ENCODE measurements at regions not wholly inside any gene's neighbourhood (a gene's known extent, or its start where the extent isn't known, plus 50 kb on each side); places are given as distances from the start of the nearest gene placed in this dataset.

DNA sequence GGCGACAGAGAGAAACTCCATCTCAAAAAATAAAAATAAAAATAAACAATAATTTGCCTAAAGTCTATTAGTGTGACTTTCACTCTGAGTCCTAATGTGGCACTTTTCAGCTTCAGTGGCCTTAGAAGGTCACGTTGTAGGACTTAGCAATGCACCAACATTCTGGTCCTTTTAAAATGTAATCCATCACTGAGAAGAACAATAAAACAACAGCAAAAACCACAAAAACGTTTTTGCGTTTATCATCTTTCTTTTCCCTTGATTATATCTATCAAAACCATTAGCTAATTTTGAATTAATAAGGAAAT lies 190.1 kb upstream of the ZNF608 start (continued):
- TF ChIP-seq NRF1 (conservative IDR thresholded peaks at IDR 0.05; ENCODE audit: low read depth, low read length), result no peak
- peak; percentile 99 for TF ChIP-seq ESRRA (IDR thresholded peaks at IDR 0.05; ENCODE audit: low read length)
- no peak for TF ChIP-seq GABPA (IDR thresholded peaks at IDR 0.05; ENCODE audit: low read depth)
- no peak for TF ChIP-seq IRF3 (IDR thresholded peaks at IDR 0.05)
- 0 out of 2 replicates have a peak, but pooled peaks have one; percentile 9 for TF ChIP-seq RAD21 (IDR thresholded peaks at IDR 0.05; ENCODE audit: insufficient read depth, low read depth, low read length)
- TF ChIP-seq SREBF2 (IDR thresholded peaks at IDR 0.05; ENCODE audit: low read length), result no peak
- TF ChIP-seq ZNF687 (IDR thresholded peaks at IDR 0.05), result no peak
- no peak for TF ChIP-seq HDAC6 (IDR thresholded peaks at IDR 0.05; ENCODE audit: unreplicated experiment)
- TF ChIP-seq FOS (IDR thresholded peaks at IDR 0.05; ENCODE audit: borderline replicate concordance, extremely low read depth, insufficient read length), result no peak
- TF ChIP-seq IKZF1 (conservative IDR thresholded peaks at IDR 0.05), result no peak
- TF ChIP-seq EED (IDR thresholded peaks at IDR 0.05; ENCODE audit: low read depth), result no peak
- no peak for TF ChIP-seq E4F1 (IDR thresholded peaks at IDR 0.05; ENCODE audit: borderline replicate concordance, partially characterized antibody)
- TF ChIP-seq RAD51 (IDR thresholded peaks at IDR 0.05), result peak; percentile 42; the same call in 1 of the 2 replicates
- no peak for TF ChIP-seq CBX3 (IDR thresholded peaks at IDR 0.05; ENCODE audit: borderline replicate concordance, low read depth)
- no peak for TF ChIP-seq REST (IDR thresholded peaks at IDR 0.05; ENCODE audit: low read depth, low read length)
- TF ChIP-seq E2F4 (IDR thresholded peaks at IDR 0.05; ENCODE audit: low read depth, low read length), result no peak
- no peak for TF ChIP-seq NFYB (IDR thresholded peaks at IDR 0.05; ENCODE audit: insufficient read depth, low read depth, low read length)
- TF ChIP-seq RB1 (IDR thresholded peaks at IDR 0.05; ENCODE audit: borderline replicate concordance), result no peak

All from GM12878 (cell line).